Retinal pigment epithelial cell (primary cell): ENCODE measurements at regions not wholly inside any gene's neighbourhood (a gene's known extent, or its start where the extent isn't known, plus 50 kb on each side); places are given as distances from the start of the nearest gene placed in this dataset.

Experiments
- DNase-seq: peaks from one replicate; pipeline ENCODE4 v3.0.0-alpha.2; 2010; ENCODE audit warnings: low read depth
- H3K4me3 ChIP-seq: 2 replicates; pipeline ENCODE4 v1.5.1; 2011; ENCODE audit warnings: mild to moderate bottlenecking, low read length, control low read depth, moderate library complexity
- TF ChIP-seq, protein P1 (sequence below): conservative IDR thresholded peaks from 2 replicates; pipeline ENCODE4 v1.5.1; 2011; ENCODE audit warnings: low read depth, low read length, control low read depth, inconsistent platforms

DNA sequence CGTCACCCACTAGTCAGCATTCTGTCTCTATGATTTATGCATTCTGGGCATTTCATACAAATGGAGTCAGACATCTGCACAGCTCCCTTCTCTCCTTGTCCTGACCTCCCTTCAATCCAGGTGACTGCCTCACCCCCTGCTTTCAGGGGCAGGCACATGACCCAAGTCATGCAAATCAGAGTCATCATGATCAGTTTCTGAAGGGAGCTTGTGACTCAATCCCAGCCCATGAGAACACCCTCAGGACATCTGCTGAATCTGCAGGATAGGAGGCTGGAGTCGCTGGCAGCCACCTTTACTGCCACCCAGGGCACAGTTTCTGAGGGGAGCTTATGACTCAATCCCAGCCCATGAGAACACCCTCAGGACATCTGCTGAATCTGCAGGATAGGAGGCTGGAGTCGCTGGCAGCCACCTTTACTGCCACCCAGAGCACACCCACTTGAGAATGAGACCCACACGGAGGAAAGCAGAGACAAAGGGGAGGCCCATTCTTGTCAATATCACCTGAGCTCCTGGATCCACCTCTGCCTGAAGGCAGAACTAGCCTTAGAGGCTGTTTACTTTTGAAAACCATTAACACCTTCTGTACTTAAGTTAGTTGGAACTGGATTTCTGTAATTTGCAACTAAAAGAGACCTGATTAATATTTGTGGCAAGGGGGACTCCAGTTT is 62.3 kb upstream of the SLC25A33 start:
- no peak for DNase-seq
- H3K4me3 ChIP-seq: no peak overlapping the region
- TF ChIP-seq, protein P1, sequence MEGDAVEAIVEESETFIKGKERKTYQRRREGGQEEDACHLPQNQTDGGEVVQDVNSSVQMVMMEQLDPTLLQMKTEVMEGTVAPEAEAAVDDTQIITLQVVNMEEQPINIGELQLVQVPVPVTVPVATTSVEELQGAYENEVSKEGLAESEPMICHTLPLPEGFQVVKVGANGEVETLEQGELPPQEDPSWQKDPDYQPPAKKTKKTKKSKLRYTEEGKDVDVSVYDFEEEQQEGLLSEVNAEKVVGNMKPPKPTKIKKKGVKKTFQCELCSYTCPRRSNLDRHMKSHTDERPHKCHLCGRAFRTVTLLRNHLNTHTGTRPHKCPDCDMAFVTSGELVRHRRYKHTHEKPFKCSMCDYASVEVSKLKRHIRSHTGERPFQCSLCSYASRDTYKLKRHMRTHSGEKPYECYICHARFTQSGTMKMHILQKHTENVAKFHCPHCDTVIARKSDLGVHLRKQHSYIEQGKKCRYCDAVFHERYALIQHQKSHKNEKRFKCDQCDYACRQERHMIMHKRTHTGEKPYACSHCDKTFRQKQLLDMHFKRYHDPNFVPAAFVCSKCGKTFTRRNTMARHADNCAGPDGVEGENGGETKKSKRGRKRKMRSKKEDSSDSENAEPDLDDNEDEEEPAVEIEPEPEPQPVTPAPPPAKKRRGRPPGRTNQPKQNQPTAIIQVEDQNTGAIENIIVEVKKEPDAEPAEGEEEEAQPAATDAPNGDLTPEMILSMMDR: no peak

DNA sequence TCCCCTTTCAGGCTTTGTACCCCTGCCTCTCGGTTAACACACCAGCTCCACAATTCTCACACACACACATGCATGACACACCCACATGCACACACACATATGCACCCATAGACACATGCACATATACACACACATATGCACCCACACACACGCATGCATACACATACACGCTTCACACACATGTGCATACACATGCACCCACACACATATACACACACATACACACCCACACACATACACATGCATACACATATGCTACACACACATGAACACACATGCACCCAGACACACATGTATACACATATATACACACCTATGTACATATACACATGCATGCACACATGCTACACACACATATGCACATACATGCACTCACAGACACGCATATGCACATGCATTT is 61.7 kb upstream of the SLC25A33 start:
- TF ChIP-seq, protein P1: no peak
- H3K4me3 ChIP-seq: no peak overlapping the region
- DNase-seq: no peak

DNA sequence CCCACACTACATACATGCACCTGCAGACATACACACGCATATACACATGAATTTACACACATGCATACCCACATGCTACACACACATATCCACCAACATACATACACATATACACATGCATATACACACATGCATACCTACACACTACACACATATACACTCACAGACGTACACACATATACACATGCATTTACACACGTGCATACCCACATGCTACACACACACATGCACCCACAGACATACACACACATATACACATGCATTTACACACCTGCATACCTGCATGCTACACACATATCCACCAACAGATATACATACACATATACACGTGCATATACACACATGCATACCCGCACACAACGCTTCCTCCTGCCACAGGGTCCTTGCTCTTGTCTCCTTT is 61.2 kb upstream of the SLC25A33 start:
- no peak overlapping the region for H3K4me3 ChIP-seq
- DNase-seq: no peak
- TF ChIP-seq, protein P1: no peak

DNA sequence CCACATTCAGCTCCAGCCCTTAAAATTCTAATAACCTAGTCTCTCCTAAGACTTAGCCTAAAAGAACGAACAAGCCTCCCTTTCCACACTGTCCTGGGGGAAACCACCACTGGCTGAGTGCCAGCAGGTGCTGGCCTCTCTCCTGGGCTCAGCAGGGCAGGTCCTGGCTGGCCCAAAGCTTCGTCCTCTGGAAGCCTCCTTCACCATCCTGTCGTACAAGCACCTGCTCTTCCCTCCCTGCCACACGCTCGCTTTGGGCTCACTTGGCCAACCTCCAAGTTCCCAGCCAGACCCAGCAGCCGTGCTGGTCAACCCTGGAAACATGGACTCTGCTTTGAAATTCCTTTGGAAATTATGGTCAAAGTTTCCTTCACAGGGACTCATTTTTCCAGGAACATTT is 58.2 kb upstream of the SLC25A33 start:
- TF ChIP-seq, protein P1: no peak
- no peak overlapping the region for H3K4me3 ChIP-seq
- DNase-seq: no peak

DNA sequence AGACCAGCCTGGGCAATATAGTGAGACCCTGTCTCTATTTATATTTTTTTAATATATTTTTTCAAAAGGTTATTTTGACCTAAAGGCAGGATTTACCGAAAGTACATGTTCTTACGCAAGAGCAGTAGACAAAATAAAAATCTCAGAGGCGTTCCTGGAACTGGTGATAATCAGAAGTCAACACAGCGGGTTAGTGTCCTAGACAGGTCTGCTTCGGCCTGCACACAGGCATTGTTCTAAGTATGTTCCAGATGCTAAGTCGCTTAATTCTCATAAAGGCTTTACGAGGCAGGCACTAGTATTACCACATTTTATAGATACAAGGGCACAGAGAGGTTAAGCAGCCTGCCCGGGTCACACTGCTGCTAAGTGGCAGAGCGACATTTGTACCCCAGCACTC is 56.9 kb upstream of the SLC25A33 start:
- no peak overlapping the region for H3K4me3 ChIP-seq
- TF ChIP-seq, protein P1: no peak
- no peak for DNase-seq

DNA sequence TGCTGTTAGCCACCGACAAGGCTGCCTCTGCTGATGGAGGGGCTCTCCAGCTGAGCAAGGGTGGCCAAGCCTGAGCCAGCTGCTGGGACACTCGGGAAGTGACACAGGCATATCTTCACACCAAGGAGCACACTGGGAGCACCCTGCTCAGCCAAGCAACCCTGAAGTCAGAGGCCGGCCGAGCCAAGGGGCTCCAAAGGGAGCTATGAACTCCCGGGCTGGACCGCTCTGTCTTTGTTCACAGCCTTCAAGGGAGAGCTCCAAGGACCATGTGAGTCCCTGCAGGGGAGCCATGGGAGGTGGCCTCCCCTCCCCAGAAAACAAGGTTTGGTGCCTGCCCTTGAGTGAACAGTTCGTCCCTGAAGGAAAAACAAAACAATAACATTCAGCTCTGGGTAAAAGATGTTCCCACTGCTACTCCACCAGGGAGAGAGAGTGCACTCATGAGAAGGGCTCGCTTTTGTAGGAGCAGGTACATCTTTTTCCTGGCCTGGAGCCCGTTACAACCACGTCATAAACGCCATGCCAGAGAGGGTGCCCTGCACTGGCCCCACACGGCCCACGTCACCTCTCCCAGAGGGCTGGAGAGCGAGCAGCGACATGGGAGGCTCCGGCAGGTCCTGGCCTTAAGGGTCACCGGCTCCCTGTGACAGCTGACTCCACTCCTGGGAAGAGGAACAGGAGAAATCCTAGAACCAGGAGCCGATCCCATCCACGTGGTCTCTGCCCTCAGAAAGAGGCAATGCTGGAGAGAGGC is 56.3 kb upstream of the SLC25A33 start:
- DNase-seq: no peak
- no peak overlapping the region for H3K4me3 ChIP-seq
- TF ChIP-seq, protein P1: no peak
